ENCODE measurements at regions not wholly inside any gene's neighbourhood (a gene's known extent, or its start where the extent isn't known, plus 50 kb on each side); places are given as distances from the start of the nearest gene placed in this dataset.

DNA sequence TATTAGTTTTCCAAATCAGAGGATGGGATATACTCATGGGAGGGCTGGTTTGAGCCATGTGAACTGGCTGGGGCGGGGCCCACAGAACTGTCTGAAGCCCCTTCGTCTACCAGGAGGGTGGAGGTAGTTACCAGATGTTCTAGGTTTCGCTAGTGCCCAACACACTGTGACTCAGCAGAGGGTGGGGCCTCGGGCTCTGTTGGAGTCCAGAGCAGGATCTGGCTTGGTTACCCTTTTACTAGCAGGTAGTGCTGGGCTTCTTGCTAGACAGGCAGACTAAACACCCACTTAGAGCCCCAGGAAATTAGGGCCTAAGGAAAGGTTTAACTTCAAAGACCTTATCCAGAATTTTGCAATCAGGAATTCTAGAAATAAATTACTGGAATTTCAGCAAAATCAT is 56.2 kb upstream of the CHRDL1 start:
- no peak for FAIRE-seq

DNA sequence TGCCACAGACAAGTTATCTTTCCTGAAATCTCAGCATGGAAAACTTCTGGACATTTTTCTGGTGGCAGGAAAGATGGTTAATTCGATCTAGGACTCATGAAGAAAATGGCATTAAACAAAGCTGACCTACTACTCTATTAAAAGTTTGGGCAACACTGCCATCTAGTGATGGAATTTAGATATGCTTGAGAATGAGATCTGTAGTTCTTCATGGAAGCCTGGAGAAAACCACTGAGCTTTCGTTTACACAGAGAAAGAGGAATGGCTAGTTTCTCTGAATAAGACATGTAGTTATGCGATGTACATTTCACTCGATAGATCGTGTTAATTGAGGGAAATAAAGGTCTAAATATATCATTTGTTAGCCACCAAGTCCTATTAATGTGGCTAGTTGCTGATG is 51.7 kb upstream of the CHRDL1 start:
- FAIRE-seq = peak; percentile 88

DNA sequence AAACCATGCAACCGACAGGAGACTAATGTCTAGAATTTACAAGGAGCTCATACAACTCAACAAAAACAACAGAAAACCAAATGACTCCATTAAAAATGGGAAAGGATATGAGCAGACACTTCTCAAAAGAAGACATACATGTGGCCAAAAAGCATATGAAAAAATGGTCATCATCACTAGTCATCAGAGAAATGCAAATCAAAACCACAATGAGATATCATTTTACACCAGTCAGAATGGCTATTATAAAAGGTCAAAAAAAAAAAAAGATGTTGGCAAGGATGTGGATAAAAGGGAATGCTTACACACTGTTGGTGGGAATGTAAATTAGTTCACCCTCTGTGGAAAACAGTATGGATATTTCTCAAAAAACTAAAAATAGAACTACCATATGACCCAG is 50.5 kb upstream of the CHRDL1 start:
- no peak for FAIRE-seq

Measured in G401.6 (cell line).